T47D (cell line): ENCODE measurements at regions not wholly inside any gene's neighbourhood (a gene's known extent, or its start where the extent isn't known, plus 50 kb on each side); places are given as distances from the start of the nearest gene placed in this dataset.
"Not testable (repeated sequence)": the region's sequence is repeated elsewhere in the genome, so short reads cannot be mapped to it uniquely, and the experiment has no call there.

Experiments
- DNase-seq, 2 experiments: peaks; one replicate each; pipeline versions ENCODE4 v3.0.0 to v3.0.0-alpha.2; 2011 to 2012; ENCODE audit warnings: low read depth in 1 of 2, low spot score in 1 of 2
- JUND ChIP-seq: IDR thresholded peaks from 2 replicates; pipeline ENCODE4 v1.6.1; 2012; ENCODE audit warnings: low read depth
- in situ Hi-C: cut with HindIII; loops from 2 replicates; pipeline ENCODE4 v1.10.0; 2016; ENCODE audit warnings: low sequenced_read_pairs, low pct_unique_long_range_greater_than_20kb

GRCh38 chr18:59063300-59063906, 76.3 kb upstream of the SEC11C start:
- no peak for DNase-seq
- in situ Hi-C loops, result no loop called here
- no peak for TF ChIP-seq JUND

GRCh38 chr18:59063912-59064311, 75.8 kb upstream of the SEC11C start:
- DNase-seq, result no peak
- in situ Hi-C loops, result no loop called here
- TF ChIP-seq JUND, result no peak

- in situ Hi-C loops, result no loop called here
- TF ChIP-seq JUND, result no peak
- DNase-seq, result no peak
These were observed 74.0 kb upstream of the SEC11C start for GRCh38 chr18:59065684-59066083.

GRCh38 chr18:59067873-59068272, 71.8 kb upstream of the SEC11C start:
- peak in 1 of 2 experiments; percentile 63 for DNase-seq
- TF ChIP-seq JUND, result no peak
- in situ Hi-C loops, result no loop called here

- in situ Hi-C loops, result no loop called here
- TF ChIP-seq JUND, result no peak
- DNase-seq, result no peak
These were observed 71.2 kb upstream of the SEC11C start for GRCh38 chr18:59068276-59069071.

- in situ Hi-C loops, result no loop called here
These were observed 69.3 kb upstream of the SEC11C start for GRCh38 chr18:59070181-59070912.

GRCh38 chr18:59072727-59073421, 66.8 kb upstream of the SEC11C start:
- TF ChIP-seq JUND, result no peak
- in situ Hi-C loops, result no loop called here
- no peak for DNase-seq

More at GRCh38 chr18:59070181-59070912, 69.3 kb upstream of the SEC11C start:
- peak; percentile 14 to 86 for DNase-seq
- TF ChIP-seq JUND, result no peak

GRCh38 chr18:59075923-59076322, 63.8 kb upstream of the SEC11C start:
- in situ Hi-C loops, result no loop called here
- DNase-seq, result no peak
- TF ChIP-seq JUND, result no peak

- in situ Hi-C loops, result no loop called here
- no peak for TF ChIP-seq JUND
- DNase-seq, result peak in 1 of 2 experiments; percentile 13
These were observed 60.4 kb upstream of the SEC11C start for GRCh38 chr18:59079264-59079663.

GRCh38 chr18:59079687-59080501, 59.8 kb upstream of the SEC11C start:
- DNase-seq, in situ Hi-C loops: not testable (repeated sequence)

- DNase-seq, result no peak
These were observed 56.4 kb upstream of the SEC11C start for GRCh38 chr18:59083136-59083818.

More at GRCh38 chr18:59083136-59083818, 56.4 kb upstream of the SEC11C start:
- no peak for TF ChIP-seq JUND
- in situ Hi-C loops, result no loop called here
